Smooth muscle cell (in vitro differentiated cells): ENCODE measurements at regions not wholly inside any gene's neighbourhood (a gene's known extent, or its start where the extent isn't known, plus 50 kb on each side); places are given as distances from the start of the nearest gene placed in this dataset.

Experiments
- DNase-seq: peaks from one replicate; lab custom pipeline; 2025; ENCODE audit not compliant: unreplicated experiment; lab: John Stamatoyannopoulos, UW
- H2AFZ ChIP-seq: fragments of 200-600 bp; sonication (generic); 2 replicates; pipeline ENCODE4 v1.6.0; 2016; ENCODE audit warnings: antibody characterized with exemption, low read depth, mild to moderate bottlenecking
- H3F3A ChIP-seq: fragments of 200-600 bp; sonication (generic); 2 replicates; pipeline ENCODE4 v1.6.0; 2017; ENCODE audit warnings: antibody characterized with exemption, low read depth
- H3K27ac ChIP-seq: fragments of 200-600 bp; sonication (generic); 2 replicates; pipeline ENCODE4 v1.5.1; 2016; ENCODE audit warnings: low read depth, mild to moderate bottlenecking
- H3K27me3 ChIP-seq: fragments of 200-600 bp; sonication (generic); 2 replicates; pipeline ENCODE4 v1.6.1; 2016; ENCODE audit warnings: low read depth, mild to moderate bottlenecking
- H3K36me3 ChIP-seq: fragments of 200-600 bp; sonication (generic); 2 replicates; pipeline ENCODE4 v1.5.1; 2016; ENCODE audit warnings: low read depth
- H3K4me1 ChIP-seq: fragments of 200-600 bp; sonication (generic); 2 replicates; pipeline ENCODE4 v1.5.1; 2016; ENCODE audit warnings: low read depth
- H3K4me2 ChIP-seq: fragments of 200-600 bp; sonication (generic); 2 replicates; pipeline ENCODE4 v1.6.0; 2016; ENCODE audit warnings: mild to moderate bottlenecking
- H3K4me3 ChIP-seq: fragments of 200-600 bp; sonication (generic); 2 replicates; pipeline ENCODE4 v1.5.1; 2016; ENCODE audit warnings: mild to moderate bottlenecking
- H3K79me2 ChIP-seq: fragments of 200-600 bp; sonication (generic); 2 replicates; pipeline ENCODE4 v1.6.0; 2016; ENCODE audit warnings: low read depth, mild to moderate bottlenecking
- H3K9ac ChIP-seq: fragments of 200-600 bp; sonication (generic); 2 replicates; pipeline ENCODE4 v1.6.0; 2016; ENCODE audit warnings: low read depth
- H3K9me3 ChIP-seq: fragments of 200-600 bp; sonication (generic); replicated peaks from 2 replicates; pipeline ENCODE4 v1.5.1; 2016; ENCODE audit warnings: low read depth
- H4K20me1 ChIP-seq: fragments of 200-600 bp; sonication (generic); 2 replicates; pipeline ENCODE4 v1.6.0; 2016; ENCODE audit warnings: low read depth
- CTCF ChIP-seq: fragments of 200-600 bp; sonication (generic); IDR thresholded peaks from 2 replicates; pipeline ENCODE4 v1.5.1; 2017; ENCODE audit warnings: borderline replicate concordance, mild to moderate bottlenecking, antibody characterized with exemption; ENCODE audit not compliant: insufficient read depth, poor library complexity, severe bottlenecking
- WGBS: methylation state at CpG from one replicate; pipeline ENCODE4 v1.1.7; 2016; ENCODE audit warnings: low lambda C conversion rate; 5-methylcytosine and 5-hydroxymethylcytosine counted together

DNA sequence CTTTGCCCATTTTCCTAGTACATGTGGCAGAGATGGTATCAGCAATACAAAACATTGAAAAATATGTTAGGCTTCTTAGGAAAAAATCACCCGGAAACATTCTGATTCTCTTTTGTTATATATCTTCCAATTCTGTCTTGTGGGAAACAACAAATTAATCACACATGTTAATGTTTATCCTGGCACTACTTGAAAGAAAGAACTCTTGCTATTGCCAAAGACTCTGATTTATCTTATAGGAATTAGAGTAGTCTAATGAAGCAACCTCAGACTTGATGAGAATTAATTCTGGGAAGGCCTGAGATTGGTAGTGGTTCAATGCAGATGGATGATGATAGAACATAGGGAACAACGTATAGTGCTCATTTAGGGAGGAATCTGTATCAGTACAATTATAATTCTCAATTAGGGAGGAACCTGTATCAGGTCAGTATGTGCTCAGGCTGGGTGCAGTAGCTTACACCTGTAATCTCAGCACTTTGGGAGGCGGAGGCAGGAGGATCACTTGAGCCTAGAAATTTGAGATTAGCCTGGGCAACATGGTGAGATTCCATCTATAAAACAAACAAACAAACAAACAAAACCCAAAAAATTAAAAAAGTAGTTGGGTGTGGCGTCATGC is 50.7 kb downstream of the TAS2R16 start:
- Histone ChIP-seq H3F3A (no peaks in the 10 kb centered on the region), H3K36me3 (no peaks in the 10 kb centered on the region), H3K4me3 (no peak overlapping the region), H3K4me2 (no peak overlapping the region), H3K27me3 (no peaks in the 10 kb centered on the region), H3K79me2 (no peaks in the 10 kb centered on the region), H3K9me3 (no peaks in the 10 kb centered on the region), H3K4me1 (no peaks in the 10 kb centered on the region), H3K9ac (no peak overlapping the region), H2AFZ (no peak overlapping the region), H4K20me1 (no peaks in the 10 kb centered on the region), H3K27ac (no peak overlapping the region)
- DNase-seq, result no peak
- no peak for TF ChIP-seq CTCF
- WGBS, result 94% methylated on average over 4 of the region's 4 CpGs

DNA sequence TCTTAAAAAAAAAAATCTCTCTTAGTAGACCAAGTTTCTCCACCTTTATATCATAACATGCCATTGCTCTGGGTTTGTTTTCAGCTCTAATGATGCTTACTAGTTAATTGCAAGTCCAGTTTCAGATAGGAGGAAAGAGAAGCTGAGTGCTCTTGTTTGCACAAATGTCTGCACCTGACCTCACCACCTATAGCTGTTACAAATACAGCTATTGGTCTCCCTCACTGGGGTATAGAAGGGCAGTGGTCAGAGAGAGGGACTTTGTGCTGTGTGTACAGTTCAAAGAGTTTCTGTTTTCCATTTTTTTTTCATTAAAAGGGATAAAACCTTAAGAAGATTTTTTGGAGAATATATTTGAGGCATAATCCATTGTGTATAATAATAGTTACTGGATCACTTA is 52.7 kb downstream of the TAS2R16 start:
- Histone ChIP-seq H4K20me1 (no peaks in the 10 kb centered on the region), H3K36me3 (no peaks in the 10 kb centered on the region), H3K4me1 (no peaks in the 10 kb centered on the region), H3K9me3 (no peaks in the 10 kb centered on the region), H3K27ac (no peak overlapping the region), H3K4me3 (no peak overlapping the region), H3K27me3 (no peaks in the 10 kb centered on the region), H3K79me2 (no peaks in the 10 kb centered on the region), H3K4me2 (no peak overlapping the region), H3F3A (no peaks in the 10 kb centered on the region), H2AFZ (no peak overlapping the region), H3K9ac (no peak overlapping the region)
- DNase-seq, result no peak
- TF ChIP-seq CTCF, result no peak

DNA sequence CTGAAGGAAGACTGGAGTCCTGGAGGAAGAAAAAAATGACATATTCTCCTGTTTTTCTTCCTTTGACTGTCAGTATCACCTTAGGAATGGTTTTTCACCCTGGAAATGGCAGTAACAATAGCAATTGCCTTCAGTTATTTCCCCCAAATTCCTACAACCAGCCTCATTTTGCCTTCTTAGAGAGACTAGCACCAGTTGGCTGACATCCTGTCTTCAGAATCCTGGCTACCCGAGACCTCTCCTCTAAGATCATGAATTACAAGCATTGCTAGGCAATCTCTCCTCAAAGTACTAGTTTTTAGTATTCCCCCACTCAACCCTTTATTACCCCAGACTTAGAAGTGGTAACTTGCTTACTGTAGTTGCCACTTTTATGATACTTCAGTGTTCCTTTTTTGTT is 53.4 kb downstream of the TAS2R16 start:
- WGBS, result 80% methylated on average over 1 of the region's 1 CpG
- DNase-seq, result no peak
- H3K79me2 ChIP-seq, result no peaks in the 10 kb centered on the region
- no peaks in the 10 kb centered on the region for H3F3A ChIP-seq
- no peak overlapping the region for H3K9ac ChIP-seq
- no peak overlapping the region for H3K27ac ChIP-seq
- H3K4me2 ChIP-seq, result no peak overlapping the region
- no peaks in the 10 kb centered on the region for H3K27me3 ChIP-seq
- H3K36me3 ChIP-seq, result no peaks in the 10 kb centered on the region
- H3K4me3 ChIP-seq, result no peak overlapping the region
- H4K20me1 ChIP-seq, result no peaks in the 10 kb centered on the region
- H2AFZ ChIP-seq, result peak overlapping the region; percentile 21
- TF ChIP-seq CTCF, result no peak
- H3K4me1 ChIP-seq, result no peaks in the 10 kb centered on the region
- no peaks in the 10 kb centered on the region for H3K9me3 ChIP-seq
